ENCODE measurements at regions not wholly inside any gene's neighbourhood (a gene's known extent, or its start where the extent isn't known, plus 50 kb on each side); places are given as distances from the start of the nearest gene placed in this dataset.

- H3K4me3 ChIP-seq: no peak overlapping the region
- H3K36me3 ChIP-seq (ENCODE audit: insufficient read depth in 1 of 2, low read depth in 1 of 2): no peaks in the 10 kb centered on the region
- DNase-seq (no peak), ATAC-seq (no peak)
- TF ChIP-seq CTCF (IDR thresholded peaks at IDR 0.05): no peak
- H3K27ac ChIP-seq: no peak overlapping the region
- no peaks in the 10 kb centered on the region for H3K9me3 ChIP-seq
- H3K27me3 ChIP-seq (ENCODE audit: insufficient read depth in 3 of 3, low read length in 2 of 3): no peaks in the 10 kb centered on the region
- intact Hi-C loops (cut with DNase I): no loop called here
- H3K4me1 ChIP-seq: no peaks in the 10 kb centered on the region
- WGBS, 3 donors: 26 to 36% (median 31%) methylated on average over 2 of the region's 2 CpGs
These were observed 284.8 kb downstream of the C7orf25 start for GRCh38 chr7:42627101-42627500.

DNA sequence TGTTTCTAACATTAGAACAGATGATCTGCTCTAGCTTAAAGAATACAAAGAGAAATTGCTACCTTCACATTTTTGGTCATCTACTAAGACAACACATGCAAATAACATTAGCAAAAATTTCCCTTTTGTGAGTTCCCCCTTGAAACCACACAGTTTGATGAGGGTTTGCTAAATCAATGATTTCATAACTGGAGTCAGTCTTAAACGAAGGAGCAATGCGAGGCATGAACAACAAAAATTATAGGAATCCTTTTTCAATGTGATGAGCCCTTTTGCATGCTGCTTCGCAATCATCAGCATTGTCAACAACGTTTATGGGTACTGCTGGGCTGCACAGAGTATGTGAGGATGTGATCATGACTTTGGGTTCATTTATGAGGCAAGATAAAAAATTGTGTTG lies 286.4 kb downstream of the C7orf25 start:
- Histone ChIP-seq H3K27me3 (ENCODE audit: insufficient read depth in 3 of 3, low read length in 2 of 3) (no peaks in the 10 kb centered on the region), H3K27ac (no peak overlapping the region), H3K4me1 (no peaks in the 10 kb centered on the region), H3K4me3 (no peak overlapping the region), H3K36me3 (ENCODE audit: insufficient read depth in 1 of 2, low read depth in 1 of 2) (no peaks in the 10 kb centered on the region), H3K9me3 (no peaks in the 10 kb centered on the region)
- no peak for ATAC-seq
- WGBS, 3 donors: 80 to 85% (median 84%) methylated on average over 4 of the region's 4 CpGs
- intact Hi-C loops (cut with DNase I): no loop called here
- no peak for TF ChIP-seq CTCF (IDR thresholded peaks at IDR 0.05)
- no peak for DNase-seq

DNA sequence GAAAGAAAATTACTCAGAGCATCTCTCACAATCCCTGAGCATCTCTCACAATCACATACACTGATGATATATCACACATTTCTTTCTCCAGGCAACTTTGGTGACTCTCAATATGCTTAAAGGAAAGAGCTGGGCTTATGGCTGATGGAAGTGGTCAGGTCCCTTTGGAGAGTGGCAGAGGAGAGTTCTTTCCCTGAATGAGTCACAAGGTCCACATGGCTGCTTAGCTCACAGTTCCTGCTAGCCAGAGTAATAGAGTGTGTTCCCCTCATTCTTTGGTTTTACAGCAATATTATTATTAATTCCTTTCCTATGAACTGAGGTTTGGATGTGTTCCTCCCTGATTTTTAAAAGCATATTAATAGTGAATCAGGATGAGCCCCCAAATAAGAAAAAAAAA lies 287.4 kb downstream of the C7orf25 start:
- no peak for ATAC-seq
- no peak for DNase-seq
- intact Hi-C loops (cut with DNase I): no loop called here
- H3K27me3 ChIP-seq (ENCODE audit: insufficient read depth in 3 of 3, low read length in 2 of 3): no peaks in the 10 kb centered on the region
- H3K9me3 ChIP-seq: no peaks in the 10 kb centered on the region
- no peak overlapping the region for H3K27ac ChIP-seq
- H3K4me3 ChIP-seq: no peak overlapping the region
- no peaks in the 10 kb centered on the region for H3K4me1 ChIP-seq
- no peak for TF ChIP-seq CTCF (IDR thresholded peaks at IDR 0.05)
- H3K36me3 ChIP-seq (ENCODE audit: insufficient read depth in 1 of 2, low read depth in 1 of 2): no peaks in the 10 kb centered on the region

GRCh38 chr7:42621543-42622219 lies 290.2 kb downstream of the C7orf25 start:
- DNase-seq (no peak), ATAC-seq (no peak)
- intact Hi-C loops (cut with DNase I): no loop called here
- no peaks in the 10 kb centered on the region for H3K27me3 ChIP-seq (ENCODE audit: insufficient read depth in 3 of 3, low read length in 2 of 3)
- H3K9me3 ChIP-seq: no peaks in the 10 kb centered on the region
- H3K4me3 ChIP-seq: no peak overlapping the region
- no peaks in the 10 kb centered on the region for H3K4me1 ChIP-seq
- no peaks in the 10 kb centered on the region for H3K36me3 ChIP-seq (ENCODE audit: insufficient read depth in 1 of 2, low read depth in 1 of 2)
- 56 to 80% (median 64%) methylated on average over 3 of the region's 3 CpGs for WGBS, 3 donors
- no peak for TF ChIP-seq CTCF (IDR thresholded peaks at IDR 0.05)
- H3K27ac ChIP-seq: no peak overlapping the region
